B cell (primary cell): ENCODE measurements at regions not wholly inside any gene's neighbourhood (a gene's known extent, or its start where the extent isn't known, plus 50 kb on each side); places are given as distances from the start of the nearest gene placed in this dataset.

Source experiments
- ATAC-seq: fragments of 200-7000 bp; cut with Tn5 transposase; one replicate; pipeline ENCODE4 v1.10.0; 2021; ENCODE audit warnings: low read depth, mild to moderate bottlenecking, moderate number of reproducible peaks, moderate library complexity
- CTCF ChIA-PET: fragments of 350-600 bp; sonication (Branson Sonifier 250); formaldehyde crosslinking; loops from one replicate; lab custom pipeline; 2021; ENCODE audit warnings: antibody characterized with exemption, inconsistent platforms; lab: Charles Lee
- POLR2A ChIA-PET: fragments of 350-600 bp; sonication (Branson Sonifier 250); formaldehyde crosslinking; loops from one replicate; lab custom pipeline; 2021; ENCODE audit warnings: antibody characterized with exemption; lab: Charles Lee
- DNase-seq: peaks from one replicate; pipeline ENCODE4 v3.0.0; 2013
- H2AFZ ChIP-seq: 2 replicates; pipeline ENCODE4 v1.6.1; 2012; ENCODE audit warnings: mild to moderate bottlenecking, low read depth, low read length; ENCODE audit not compliant: insufficient read depth, poor library complexity, severe bottlenecking
- H3K27ac ChIP-seq, 2 donors: 1 replicate in 1 of 2; 2 replicates in 1 of 2; pipeline ENCODE4 v1.5.1; 2012 to 2013; ENCODE audit warnings: low read length in 2 of 2, mild to moderate bottlenecking in 2 of 2, moderate library complexity in 1 of 2
- H3K27me3 ChIP-seq, 4 experiments: fragments of 200-600 bp in 1 of 4; sonication (generic) in 1 of 4; replicated peaks in 1 of 4; 1 replicate in 2 of 4; 2 replicates in 2 of 4; pipeline versions ENCODE4 v1.6.1 to v1.7.0; 2013 to 2016; ENCODE audit warnings: low read length in 3 of 4, mild to moderate bottlenecking in 2 of 4, mixed read lengths in 1 of 4, moderate library complexity in 1 of 4; ENCODE audit not compliant: insufficient read depth in 4 of 4, control insufficient read depth in 3 of 4; ENCODE audit errors: control extremely low read depth in 1 of 4
- H3K36me3 ChIP-seq, 2 experiments: replicated peaks in 1 of 2; 1 replicate in 1 of 2; 2 replicates in 1 of 2; pipeline versions ENCODE4 v1.6.1 to v1.7.1; 2013; ENCODE audit warnings: low read length in 1 of 2; ENCODE audit not compliant: insufficient read depth in 2 of 2, control insufficient read depth in 1 of 2; ENCODE audit errors: control extremely low read depth in 1 of 2, extremely low read depth in 1 of 2
- H3K4me1 ChIP-seq, 2 donors: fragments of 200-600 bp in 1 of 2; sonication (generic) in 1 of 2; 1 replicate in 1 of 2; 2 replicates in 1 of 2; pipeline versions ENCODE4 v1.5.1 to v1.6.1; 2013 to 2017; ENCODE audit warnings: low read length in 2 of 2; ENCODE audit not compliant: control insufficient read depth in 2 of 2, insufficient read depth in 2 of 2
- H3K4me2 ChIP-seq: replicated peaks from 2 replicates; pipeline ENCODE3; 2012; ENCODE audit warnings: mild to moderate bottlenecking, low read depth, low read length; ENCODE audit not compliant: poor library complexity, severe bottlenecking
- H3K4me3 ChIP-seq, 5 experiments: fragments of 200-600 bp in 1 of 5; sonication (generic) in 1 of 5; 1 replicate in 3 of 5; 2 replicates in 2 of 5; pipeline versions ENCODE4 v1.5.1 to v1.7.0; 2011 to 2016; ENCODE audit warnings: low read length in 4 of 5, mild to moderate bottlenecking in 4 of 5, low read depth in 2 of 5, control low read depth in 1 of 5, moderate library complexity in 1 of 5; ENCODE audit not compliant: insufficient read depth in 1 of 5; ENCODE audit errors: control extremely low read depth in 1 of 5, extremely low read depth in 1 of 5
- H3K79me2 ChIP-seq: fragments of 200-600 bp; sonication (generic); one replicate; pipeline ENCODE4 v1.6.0; 2016; ENCODE audit warnings: low read length; ENCODE audit not compliant: control insufficient read depth, insufficient read depth
- H3K9ac ChIP-seq: fragments of 200-600 bp; sonication (generic); 2 replicates; pipeline ENCODE4 v1.6.1; 2017; ENCODE audit warnings: mild to moderate bottlenecking, low read length, moderate library complexity
- H3K9me3 ChIP-seq, 3 donors: one replicate each; pipeline versions ENCODE4 v1.6.1 to v1.7.1; 2013; ENCODE audit warnings: low read length in 2 of 3; ENCODE audit not compliant: control insufficient read depth in 2 of 3, insufficient read depth in 1 of 3; ENCODE audit errors: control extremely low read depth in 1 of 3
- H4K20me1 ChIP-seq: 2 replicates; pipeline ENCODE4 v1.6.0; 2012; ENCODE audit warnings: mild to moderate bottlenecking, low read length; ENCODE audit not compliant: insufficient read depth, control insufficient read depth, poor library complexity, severe bottlenecking
- H3K27ac Mint-ChIP-seq: one replicate; pipeline ENCODE4 v1.8.0; 2021; ENCODE audit warnings: mixed read lengths
- H3K27me3 Mint-ChIP-seq: one replicate; pipeline ENCODE4 v1.8.0; 2021; ENCODE audit warnings: mixed read lengths
- H3K4me1 Mint-ChIP-seq: one replicate; pipeline ENCODE4 v1.8.0; 2021; ENCODE audit warnings: mixed read lengths
- H3K4me3 Mint-ChIP-seq: one replicate; pipeline ENCODE4 v1.8.0; 2021; ENCODE audit warnings: mixed read lengths
- H3K9me3 Mint-ChIP-seq: one replicate; pipeline ENCODE4 v1.8.0; 2022; ENCODE audit warnings: mixed read lengths; ENCODE audit not compliant: insufficient read depth
- EZH2 ChIP-seq: IDR thresholded peaks from 2 replicates; pipeline ENCODE4 v1.6.1; 2012; ENCODE audit warnings: borderline replicate concordance, low read depth, mild to moderate bottlenecking, moderate library complexity, low read length; ENCODE audit not compliant: insufficient read depth, poor library complexity, severe bottlenecking
- WGBS: methylation state at CpG from one replicate; pipeline ENCODE4 v1.1.5; 2013; ENCODE audit warnings: missing lambda C conversion rate; ENCODE audit not compliant: insufficient coverage; 5-methylcytosine and 5-hydroxymethylcytosine counted together
- intact Hi-C: fragments of 100-400 bp; cut with micrococcal nuclease; formaldehyde crosslinking; loops from one replicate; pipeline ENCODE4 v1.10.0; 2022
- TF ChIP-seq, protein P1 (sequence below): fragments of 200-600 bp; IDR thresholded peaks from one replicate; pipeline ENCODE4 v1.8.0; 2022; ENCODE audit warnings: antibody characterized with exemption, mild to moderate bottlenecking

GRCh38 chr10:124283949-124284250 is 134.8 kb downstream of the OAT start:
- TF ChIP-seq EZH2, result no peak
- TF ChIP-seq, protein P1, sequence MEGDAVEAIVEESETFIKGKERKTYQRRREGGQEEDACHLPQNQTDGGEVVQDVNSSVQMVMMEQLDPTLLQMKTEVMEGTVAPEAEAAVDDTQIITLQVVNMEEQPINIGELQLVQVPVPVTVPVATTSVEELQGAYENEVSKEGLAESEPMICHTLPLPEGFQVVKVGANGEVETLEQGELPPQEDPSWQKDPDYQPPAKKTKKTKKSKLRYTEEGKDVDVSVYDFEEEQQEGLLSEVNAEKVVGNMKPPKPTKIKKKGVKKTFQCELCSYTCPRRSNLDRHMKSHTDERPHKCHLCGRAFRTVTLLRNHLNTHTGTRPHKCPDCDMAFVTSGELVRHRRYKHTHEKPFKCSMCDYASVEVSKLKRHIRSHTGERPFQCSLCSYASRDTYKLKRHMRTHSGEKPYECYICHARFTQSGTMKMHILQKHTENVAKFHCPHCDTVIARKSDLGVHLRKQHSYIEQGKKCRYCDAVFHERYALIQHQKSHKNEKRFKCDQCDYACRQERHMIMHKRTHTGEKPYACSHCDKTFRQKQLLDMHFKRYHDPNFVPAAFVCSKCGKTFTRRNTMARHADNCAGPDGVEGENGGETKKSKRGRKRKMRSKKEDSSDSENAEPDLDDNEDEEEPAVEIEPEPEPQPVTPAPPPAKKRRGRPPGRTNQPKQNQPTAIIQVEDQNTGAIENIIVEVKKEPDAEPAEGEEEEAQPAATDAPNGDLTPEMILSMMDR, result no peak
- H3K36me3 ChIP-seq, result no peaks in the 10 kb centered on the region
- 97% methylated on average over 6 of the region's 9 CpGs for WGBS
- no peak overlapping the region for H3K27ac Mint-ChIP-seq
- intact Hi-C loops, result no loop called here
- peaks cover 18% of the 10 kb centered on the region for H3K4me1 Mint-ChIP-seq
- H3K4me3 ChIP-seq, result no peak overlapping the region
- no peak overlapping the region for H3K27ac ChIP-seq
- H3K9me3 ChIP-seq, result peaks cover 0 to 7% (median 0%) of the 10 kb centered on the region in 3 donors
- POLR2A ChIA-PET, result no interaction called here
- DNase-seq (no peak), ATAC-seq (no peak)
- no peak overlapping the region for H2AFZ ChIP-seq
- no peaks in the 10 kb centered on the region for H3K27me3 ChIP-seq
- peaks cover 9 to 16% of the 10 kb centered on the region in 2 donors for H3K4me1 ChIP-seq
- no peaks in the 10 kb centered on the region for H4K20me1 ChIP-seq
- CTCF ChIA-PET, result no interaction called here
- H3K4me2 ChIP-seq, result no peak overlapping the region
- no peak overlapping the region for H3K4me3 Mint-ChIP-seq
- H3K27me3 Mint-ChIP-seq, result no peaks in the 10 kb centered on the region
- no peak overlapping the region for H3K9ac ChIP-seq
- H3K9me3 Mint-ChIP-seq, result peaks cover under 1% of the 10 kb centered on the region
- no peaks in the 10 kb centered on the region for H3K79me2 ChIP-seq

DNA sequence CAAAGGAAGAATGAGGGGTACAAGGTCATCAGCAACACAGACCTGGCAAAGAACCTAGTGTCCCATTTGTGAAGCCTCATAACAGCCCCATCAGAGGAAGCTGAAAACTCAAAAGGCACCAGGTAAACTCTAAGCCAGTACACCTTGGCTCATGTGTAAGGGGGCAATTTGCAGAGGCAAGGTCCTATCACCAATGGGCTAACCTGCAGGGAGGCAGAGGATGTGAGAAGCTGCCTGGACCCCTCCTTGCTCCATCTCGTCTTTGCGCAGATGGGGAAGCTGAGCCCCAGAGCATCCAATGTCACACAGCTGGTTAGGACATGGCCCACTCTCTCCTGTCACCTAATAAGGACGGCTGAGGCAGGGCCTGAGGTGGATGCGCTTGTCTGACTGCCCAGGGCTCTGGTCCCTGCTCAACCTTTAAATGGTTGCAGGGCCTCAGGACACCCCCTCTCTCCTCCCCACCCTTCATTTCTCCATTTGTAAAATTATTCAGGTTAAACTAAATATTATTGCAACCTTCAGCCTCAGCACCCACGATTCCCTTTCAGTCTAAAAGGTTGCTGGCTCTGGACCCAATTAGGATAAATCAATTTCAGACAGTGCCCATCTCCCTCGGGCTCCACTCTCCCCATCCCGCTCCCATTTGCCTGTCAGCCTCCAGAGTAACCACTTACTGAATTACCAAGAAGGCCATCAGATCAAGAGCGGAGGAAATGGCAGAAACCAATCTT is 135.3 kb downstream of the OAT start:
- H3K4me2 ChIP-seq, result no peak overlapping the region
- H3K27me3 ChIP-seq, result no peaks in the 10 kb centered on the region
- no peak overlapping the region for H3K27ac ChIP-seq
- peaks cover 9 to 16% of the 10 kb centered on the region in 2 donors for H3K4me1 ChIP-seq
- H3K9me3 ChIP-seq, result peaks cover 0 to 10% (median 0%) of the 10 kb centered on the region in 3 donors
- Mint-ChIP-seq H3K4me3 (no peak overlapping the region), H3K4me1 (peaks cover 18% of the 10 kb centered on the region), H3K27me3 (no peaks in the 10 kb centered on the region), H3K27ac (no peak overlapping the region), H3K9me3 (peaks cover 3% of the 10 kb centered on the region)
- H3K9ac ChIP-seq, result no peak overlapping the region
- WGBS, result 92% methylated on average over 6 of the region's 8 CpGs
- H3K79me2 ChIP-seq, result no peaks in the 10 kb centered on the region
- H3K36me3 ChIP-seq, result no peaks in the 10 kb centered on the region
- intact Hi-C loops, result no loop called here
- ATAC-seq (no peak), DNase-seq (no peak)
- ChIA-PET CTCF (no interaction called here), POLR2A (no interaction called here)
- H3K4me3 ChIP-seq, result no peak overlapping the region
- H2AFZ ChIP-seq, result no peak overlapping the region
- TF ChIP-seq, protein P1, result no peak
- no peak for TF ChIP-seq EZH2
- no peaks in the 10 kb centered on the region for H4K20me1 ChIP-seq
